NCI-H446 treated with DMSO at 0.1 percent for 48 hours (cell line): ENCODE measurements at regions not wholly inside any gene's neighbourhood (a gene's known extent, or its start where the extent isn't known, plus 50 kb on each side); places are given as distances from the start of the nearest gene placed in this dataset.

Experiments
- DNase-seq: peaks from one replicate; lab custom pipeline; 2025; lab: John Stamatoyannopoulos, UW

DNA sequence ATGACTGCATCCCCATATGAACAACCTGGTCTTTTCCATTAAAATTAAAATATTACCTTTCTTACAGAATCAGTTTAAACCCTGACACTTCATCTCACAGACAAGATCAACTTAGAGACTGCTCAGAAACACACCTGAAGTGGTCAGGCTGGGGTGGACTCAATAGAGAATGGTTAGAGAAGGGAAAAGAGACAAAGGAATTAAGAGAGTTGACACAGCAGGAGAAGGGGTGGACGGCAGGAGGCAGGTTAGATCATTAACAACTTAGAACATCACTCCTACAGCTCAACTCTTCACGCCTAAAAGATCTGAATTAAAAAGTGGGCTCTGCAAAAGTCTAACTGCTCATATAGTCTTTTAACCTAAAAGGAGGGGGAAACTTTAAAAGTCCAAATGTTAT, 157.7 kb upstream of the COL1A2 start:
- no peak for DNase-seq

DNA sequence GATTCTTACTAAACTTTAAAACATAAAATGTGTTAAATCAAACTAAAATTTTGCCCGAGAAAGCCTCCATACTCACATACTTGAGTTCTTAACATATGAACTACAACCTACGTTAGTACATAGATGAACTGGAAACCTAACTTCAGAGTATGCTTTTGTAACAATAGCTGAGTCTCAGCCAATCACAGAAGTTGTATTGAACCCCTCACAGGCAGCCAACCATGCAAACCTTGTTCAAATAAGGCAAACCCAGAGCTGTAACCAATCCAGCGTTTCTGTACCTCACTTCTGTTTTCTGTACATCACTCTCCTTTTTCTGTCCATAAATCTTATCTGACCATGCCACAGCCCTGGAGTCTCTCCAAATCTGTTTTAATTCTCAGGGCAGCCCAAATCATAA, 157.3 kb upstream of the COL1A2 start:
- no peak for DNase-seq

DNA sequence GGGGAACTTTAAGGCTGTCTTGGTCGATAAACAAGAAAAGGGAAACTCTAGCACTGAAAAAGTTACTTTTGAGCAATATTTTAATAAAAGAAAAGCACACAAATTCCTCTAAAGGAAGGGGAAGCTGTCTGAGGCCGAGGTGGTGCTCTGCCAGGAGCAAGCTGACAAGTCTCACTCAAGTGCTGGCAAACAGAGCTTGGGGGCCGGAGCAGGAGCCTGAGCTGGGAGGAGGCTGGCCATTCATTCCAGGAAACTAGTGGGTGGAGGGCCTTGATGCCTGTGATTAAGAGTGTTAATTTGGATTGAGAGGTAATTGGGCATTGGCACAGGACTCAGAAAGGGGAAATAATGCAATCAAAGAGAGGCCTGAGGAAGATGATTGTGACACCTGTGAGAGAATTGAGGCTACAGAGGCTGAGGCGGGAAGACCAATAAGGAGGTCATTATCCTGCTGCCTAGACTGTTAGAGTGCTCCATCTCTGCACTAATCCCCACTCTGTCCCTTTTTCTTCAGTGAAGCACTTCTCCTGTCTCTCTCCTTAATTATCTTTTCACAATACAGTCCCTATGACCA, 154.9 kb upstream of the COL1A2 start:
- DNase-seq = no peak

DNA sequence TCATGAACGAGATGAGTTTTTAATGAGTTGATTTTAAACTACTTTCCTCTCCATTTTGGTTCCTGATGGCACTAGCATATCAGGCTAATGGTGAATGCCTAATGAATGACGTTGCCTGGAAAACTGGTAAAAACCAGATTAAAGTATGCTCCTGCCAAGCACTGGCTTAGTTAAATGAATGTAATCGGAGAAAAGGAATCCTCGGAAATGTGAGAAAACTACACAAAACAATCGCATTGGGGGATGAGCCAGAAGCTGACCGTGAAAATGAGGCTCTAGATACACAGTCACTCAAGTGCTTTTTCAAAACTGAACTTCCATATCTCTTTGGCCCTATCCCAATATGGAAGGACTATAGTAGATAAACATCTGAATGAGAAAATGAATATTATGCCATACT, 153.8 kb upstream of the COL1A2 start:
- DNase-seq = no peak

DNA sequence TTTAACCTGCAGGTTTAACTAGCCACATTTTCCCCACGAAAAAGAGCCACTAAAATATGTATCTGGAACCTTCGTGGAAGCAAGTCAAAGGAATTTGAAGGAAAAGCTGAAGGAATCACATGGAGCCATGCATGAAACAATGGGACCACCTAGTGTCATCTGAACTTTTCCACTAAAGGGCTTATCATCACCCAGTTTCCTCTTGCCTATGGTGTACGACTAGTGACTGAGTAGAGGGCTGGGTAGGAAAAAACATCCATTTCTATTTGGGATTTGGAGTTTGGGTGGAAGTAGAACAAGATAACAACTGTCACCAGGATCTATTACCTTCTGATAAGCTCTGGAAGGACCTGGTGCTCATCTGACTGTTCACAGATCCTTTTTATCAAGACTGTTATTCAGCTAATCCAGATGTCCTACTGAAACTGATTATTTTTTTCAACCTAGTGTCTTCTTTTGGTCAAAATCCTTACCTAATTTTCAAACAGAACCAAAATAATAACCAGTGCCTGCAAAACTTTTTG, 153.2 kb upstream of the COL1A2 start:
- DNase-seq = no peak

DNA sequence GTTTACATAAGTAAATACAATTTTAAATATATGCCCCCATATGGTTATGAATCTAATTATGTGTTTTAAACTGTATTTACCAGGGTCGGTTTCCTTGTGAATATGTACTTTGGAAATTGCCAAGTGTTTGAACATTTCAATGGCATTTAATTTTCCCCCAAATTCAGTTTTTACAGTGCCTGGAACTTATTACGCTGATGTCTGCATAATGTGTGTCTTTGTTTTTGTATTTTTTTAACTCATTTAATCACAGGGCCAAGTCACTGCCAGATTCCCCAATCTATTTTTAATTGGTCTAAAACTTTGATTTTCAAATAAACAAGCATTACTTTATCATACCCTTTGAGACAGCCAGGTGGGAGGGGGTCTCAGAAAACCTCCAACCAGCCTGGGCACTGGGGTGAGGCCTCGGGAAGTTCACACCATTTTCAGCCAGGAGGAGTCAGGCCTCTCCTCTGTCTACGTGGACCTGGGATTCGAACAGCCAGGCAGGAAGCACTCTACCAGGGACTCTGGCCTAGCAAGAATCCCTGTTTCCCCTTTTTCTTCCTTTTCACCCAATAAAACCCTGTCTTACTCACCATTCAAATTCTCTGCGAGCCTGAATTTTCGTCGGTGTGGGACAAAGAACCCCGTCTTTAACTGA, 151.5 kb upstream of the COL1A2 start:
- DNase-seq = no peak

DNA sequence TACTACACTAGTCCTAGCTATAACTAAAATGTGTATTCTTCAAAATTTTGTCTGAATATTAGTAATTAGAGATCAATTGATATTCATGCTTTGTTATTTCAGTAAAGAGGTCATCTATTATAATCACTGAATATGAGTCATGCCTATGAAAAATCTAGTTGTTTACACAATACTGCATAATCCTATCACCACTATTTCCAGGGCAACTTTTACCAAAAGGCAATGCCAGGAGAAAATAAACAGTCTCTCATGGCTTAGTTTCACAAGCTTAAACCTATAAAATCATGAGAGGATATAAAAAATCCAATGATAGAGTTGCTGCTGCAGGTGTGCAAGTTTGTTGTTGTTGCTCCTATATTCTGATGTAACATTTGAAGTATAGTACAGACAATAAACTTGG, 149.9 kb upstream of the COL1A2 start:
- DNase-seq = no peak

DNA sequence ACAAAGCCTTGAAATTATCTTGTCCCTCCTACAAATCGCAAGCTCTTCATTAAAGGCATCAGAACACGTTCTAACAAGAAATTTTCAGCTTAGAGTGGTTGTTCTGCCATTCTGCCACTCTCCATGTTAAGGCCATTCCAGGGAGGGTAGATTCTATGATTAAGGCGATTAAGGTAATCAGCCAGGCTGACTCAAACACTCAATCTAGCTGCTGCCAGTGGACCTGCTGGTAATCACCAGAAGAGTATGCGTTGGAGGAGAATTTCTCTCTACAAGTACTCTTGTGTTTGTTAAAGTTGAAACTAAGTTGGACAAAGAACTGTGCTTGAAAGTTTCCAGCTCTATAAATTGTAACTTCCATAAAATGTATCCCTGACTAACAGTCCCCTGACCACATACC, 149.2 kb upstream of the COL1A2 start:
- DNase-seq = no peak

DNA sequence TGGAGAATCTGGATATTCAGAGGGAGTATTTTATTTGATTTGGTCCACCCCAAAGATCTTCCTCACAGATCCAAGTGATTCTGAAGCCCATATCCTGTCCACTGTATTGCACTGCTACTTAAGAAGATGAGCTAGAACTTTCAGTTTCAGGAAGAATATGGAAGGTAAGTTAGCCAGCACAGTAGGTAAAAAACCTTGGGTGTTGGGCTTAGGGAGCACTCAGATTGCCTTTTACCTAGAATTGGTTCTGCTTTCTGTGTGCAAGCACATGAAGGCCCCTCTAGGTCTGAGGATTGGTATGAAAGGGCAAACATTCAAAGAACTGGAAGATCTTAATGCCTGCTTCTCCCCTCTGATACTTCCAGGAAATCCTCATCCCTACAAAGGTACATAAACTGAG, 146.7 kb upstream of the COL1A2 start:
- DNase-seq = no peak

DNA sequence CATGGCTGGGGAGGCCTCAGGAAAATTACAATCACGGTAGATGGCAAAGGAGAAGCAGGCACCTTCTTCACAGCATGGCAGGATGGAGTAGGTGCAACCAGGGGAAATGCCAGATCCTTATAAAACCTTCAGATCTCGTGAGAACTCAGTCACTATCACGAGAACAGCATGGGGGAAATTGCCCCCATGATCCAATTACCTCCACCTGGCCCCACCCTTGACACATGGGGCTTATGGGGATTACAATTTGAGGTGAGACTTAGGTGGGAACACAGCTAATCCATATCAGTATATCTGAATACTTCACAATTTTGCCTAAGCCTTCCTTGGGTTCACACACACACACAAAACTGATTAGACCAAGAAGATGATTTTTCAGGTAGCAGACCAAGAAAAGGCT, 145.1 kb upstream of the COL1A2 start:
- DNase-seq = no peak

DNA sequence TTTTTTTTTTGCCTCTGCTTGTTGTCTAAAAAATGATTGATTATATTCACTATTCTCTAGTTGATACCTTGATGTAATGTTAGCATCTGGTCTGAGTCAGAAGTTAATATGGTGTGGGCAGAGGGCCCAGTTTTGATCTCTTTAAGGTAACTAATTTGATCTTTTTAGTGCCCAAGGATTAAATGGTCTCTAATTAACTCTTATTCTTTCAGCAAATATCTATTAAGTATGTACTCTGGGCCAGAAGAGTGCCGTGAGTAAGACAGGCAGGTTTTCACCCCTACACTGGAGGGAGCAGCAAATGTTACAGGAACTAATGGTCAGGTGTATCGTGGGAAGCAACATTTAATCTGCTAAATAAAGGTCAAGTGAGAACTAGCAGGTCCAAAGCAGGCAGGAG, 144.6 kb upstream of the COL1A2 start:
- peak; percentile 43 for DNase-seq

DNA sequence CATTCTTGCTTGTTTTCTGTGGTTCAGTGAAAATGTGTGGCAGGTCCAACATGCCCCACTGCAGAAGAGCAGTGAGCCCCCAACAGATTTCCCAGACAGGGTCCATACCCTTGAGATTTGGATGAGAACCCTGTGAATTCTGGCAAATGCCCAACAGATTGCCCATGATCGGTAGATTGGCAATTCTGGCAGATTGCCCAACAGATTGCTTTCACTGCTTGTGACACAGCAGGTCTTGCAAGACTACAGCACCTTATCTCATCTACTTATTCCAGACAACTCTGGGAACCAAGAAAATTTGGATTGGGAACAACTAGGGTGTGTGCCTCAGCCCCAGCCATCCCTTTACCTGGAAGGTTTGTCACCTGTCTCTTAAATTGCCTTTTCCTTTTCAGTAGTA, 143.7 kb upstream of the COL1A2 start:
- no peak for DNase-seq

DNA sequence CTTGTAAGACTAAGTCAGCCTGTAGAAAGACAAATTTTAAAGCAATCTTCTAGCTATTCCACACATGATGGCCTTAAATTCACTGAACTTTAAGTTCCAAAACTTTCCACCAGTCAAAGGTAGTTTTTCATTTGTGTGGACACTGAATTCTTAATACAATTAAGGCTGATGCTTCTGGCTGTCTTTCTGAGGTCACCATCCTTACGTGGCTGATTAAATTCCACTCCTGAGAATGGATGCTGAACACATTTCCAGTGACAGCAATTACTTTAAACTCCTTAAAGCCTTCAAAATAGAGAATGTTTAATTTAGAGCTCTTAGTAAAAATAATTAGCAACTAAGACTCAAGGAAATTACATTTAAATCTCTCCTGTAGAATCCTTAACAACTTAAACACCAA, 142.6 kb upstream of the COL1A2 start:
- DNase-seq = no peak

DNA sequence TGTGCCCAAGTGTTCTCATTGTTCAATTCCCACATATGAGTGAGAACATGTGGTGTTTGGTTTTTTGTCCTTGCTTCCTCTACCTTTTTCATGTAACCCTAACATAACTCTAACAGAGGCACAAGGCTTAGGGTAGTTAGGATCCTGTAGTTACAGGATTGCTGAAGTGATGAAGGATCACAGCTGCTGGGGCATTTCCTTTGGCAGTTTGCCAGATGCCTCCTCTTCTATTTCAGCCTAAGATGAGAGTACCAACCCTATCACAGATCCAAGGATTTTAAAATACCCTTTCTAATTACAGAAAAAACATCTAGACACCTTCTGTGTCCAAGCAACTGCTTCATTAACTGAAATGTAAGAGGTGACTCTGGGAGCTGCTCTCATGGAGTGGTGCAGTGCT, 141.7 kb upstream of the COL1A2 start:
- no peak for DNase-seq

DNA sequence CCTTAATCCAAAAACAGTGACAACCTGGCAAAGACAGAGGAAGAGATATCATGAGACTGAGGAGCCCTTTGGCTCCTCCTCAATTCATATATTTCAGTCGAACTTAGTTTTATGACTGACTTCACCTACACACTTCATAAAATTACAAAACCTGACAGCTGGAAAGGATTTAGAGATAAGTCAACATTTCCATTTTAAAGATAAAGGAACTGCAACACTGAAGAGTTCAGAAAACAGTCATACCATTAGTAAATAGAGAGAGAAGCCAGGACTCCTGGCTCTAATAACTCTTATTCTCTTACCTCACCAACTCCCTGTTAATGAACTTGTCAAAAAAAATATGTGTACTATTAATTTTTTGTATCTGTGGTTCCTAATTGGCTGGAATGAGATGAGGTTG, 141.0 kb upstream of the COL1A2 start:
- DNase-seq = no peak

DNA sequence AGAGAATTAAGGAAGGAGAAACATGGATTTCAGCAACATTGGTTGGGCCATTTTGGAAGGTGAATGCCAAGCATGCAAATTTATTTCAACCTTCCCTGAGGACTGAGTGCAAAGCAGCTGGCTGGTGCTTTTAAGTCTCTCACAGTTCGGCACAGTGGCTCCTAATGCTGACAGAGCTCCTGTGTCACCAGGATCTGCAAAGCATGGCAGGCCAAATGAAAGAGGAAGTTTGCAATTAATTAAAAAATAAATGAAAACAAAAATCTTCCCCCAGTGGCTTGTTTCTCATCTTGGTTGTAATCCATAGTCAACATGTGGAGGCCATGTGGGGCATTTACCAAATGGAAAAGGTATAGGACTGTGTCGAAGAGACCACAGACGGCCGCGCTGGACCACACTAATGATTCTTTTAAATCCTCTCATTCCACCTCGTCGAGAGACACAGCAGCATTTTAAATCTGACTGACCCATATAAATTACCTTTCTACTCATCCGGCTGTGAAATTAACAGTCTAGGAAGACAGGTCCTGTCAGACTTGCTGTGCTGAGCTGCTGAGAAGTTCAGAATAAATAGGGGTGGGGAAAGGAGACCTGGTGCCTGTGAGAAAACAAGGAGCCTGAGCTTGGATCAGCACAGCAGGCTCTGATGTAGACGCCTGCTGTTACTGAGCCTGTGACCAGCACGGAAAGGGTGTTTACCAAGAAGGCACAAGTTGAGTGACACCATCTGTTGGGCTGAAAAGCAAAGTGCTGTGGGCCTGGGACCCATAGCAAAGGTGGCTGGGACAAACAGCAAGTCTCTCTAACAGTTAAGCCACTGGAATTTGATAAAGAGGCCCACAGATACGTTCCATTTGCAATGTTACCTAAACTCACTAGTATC, 136.0 kb upstream of the COL1A2 start:
- DNase-seq = no peak

DNA sequence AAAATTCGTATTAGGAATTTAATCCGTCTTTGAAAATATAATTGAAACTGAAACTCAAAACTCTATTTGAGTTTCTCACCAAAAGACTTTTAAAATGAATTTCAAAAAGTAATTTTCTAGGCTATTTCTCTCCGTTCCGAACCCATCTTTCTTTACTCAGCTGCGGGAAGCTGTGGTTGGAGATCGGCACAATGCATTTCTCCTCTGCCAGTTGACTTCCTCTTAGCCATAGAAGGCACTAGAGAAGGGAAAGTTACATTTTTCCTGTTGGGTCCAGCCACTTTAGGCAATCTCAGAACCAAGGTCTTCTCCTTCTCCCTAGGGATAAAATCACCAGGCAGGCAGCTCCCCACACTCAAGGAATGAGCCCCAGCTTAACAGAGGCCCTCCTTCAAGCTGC, 133.6 kb upstream of the COL1A2 start:
- no peak for DNase-seq

DNA sequence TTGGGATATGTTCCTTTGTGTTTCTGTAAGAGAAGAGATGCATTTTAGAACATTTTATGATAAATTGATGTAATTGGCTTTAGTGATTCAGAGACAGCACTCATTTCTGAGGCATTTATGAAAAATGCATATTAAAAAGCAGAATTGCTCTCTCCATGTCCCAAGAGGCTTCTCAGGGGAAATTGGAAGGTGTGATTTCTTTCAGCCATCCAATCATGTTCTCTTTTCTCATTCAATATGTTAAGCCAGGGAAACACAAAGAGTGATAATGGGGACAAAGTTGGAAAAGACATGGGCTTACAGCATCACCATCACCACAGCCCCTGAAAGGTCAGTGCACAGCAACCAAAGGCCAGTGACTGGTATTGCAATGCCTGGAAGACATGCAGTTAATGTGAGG, 129.9 kb upstream of the COL1A2 start:
- DNase-seq = no peak

DNA sequence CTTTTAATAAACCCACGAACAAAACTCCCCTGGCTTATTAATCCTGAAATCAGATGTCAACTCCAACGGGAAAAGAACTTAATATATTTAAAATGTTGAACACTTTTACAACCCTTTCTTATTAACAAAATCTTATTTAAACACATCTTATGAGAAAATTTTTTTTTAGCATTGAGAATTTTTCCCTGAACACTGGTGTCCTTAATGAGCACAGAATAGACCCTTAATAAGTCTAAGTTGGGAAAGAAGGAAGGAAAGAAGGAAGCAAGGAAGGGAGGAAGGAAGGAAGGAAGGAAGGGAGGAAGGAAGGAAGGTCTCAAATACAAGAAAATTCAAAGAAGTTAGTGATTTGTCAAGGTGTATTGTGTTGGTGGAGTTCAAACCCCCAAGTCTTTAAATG, 129.2 kb upstream of the COL1A2 start:
- DNase-seq = no peak

DNA sequence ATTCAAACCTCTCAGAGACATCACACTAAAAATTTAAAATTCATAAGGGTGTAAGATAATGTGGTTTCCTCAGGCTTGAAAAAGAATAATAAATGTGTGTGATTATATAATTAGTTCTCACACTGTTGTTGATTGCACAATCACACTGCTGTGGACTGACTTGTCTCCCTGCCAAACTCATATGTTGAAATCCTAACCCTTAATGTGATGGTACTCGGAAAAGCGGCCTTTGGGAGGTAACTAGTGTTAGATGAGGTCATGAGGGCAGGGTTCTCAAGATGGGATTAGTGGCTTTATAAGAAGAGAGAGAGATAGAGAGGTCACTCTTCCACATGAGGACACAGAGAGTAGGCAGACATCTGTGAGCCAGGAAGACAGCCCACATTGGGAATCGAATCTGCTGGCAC, 128.5 kb upstream of the COL1A2 start:
- DNase-seq = no peak

DNA sequence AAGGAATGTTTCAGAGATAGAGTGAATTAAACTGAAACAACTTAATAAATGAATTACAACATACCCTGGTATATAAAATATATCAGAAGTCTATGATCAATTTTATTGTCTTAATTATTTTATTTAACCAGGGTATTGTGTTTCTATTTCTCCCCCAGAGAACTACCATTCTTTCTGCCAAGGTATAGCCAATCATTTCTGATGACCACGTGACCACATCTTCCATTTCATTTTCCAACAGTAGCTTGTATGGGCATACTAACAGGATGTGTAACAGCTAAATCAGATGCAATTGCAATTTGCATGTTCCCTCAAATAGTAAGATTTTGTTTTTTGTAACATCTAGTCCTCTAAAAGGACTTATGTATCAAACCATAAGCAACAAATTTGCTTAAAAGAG, 123.9 kb upstream of the COL1A2 start:
- no peak for DNase-seq

DNA sequence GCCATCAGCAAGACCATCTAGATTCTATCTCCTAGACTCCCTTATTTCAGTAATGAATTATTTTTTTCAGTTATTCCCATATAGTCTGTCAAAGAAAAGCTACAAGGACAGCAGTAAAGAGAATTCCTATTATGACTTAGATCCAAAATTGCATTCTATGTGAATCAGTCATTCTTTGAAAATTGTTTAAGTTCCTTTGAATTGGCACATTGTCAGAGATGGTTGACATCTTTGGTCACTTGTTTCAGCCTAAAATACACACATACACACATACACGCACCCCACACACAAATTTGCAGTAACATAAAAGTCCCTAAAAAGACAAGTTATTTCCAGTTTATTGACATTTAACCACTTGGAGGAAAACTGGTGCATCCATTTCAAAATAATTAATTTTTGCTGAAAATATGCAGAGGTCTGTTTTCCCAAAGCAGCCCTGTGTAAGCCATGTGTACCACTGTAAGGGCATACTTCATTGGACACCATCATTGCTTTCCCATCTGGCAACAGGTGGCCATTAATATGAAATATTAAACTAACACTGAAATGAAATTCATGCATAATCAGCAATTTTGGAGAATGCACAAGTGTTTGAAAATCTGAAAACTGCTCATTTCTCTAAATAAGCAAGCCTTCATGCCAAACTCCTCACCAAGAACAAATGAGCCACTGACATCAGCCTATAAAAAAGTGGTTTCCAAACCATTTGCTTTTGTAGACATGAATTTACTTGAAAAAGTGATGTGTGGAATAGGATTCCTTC, 121.7 kb upstream of the COL1A2 start:
- no peak for DNase-seq
